AG04449 (cell line): ENCODE measurements at regions not wholly inside any gene's neighbourhood (a gene's known extent, or its start where the extent isn't known, plus 50 kb on each side); places are given as distances from the start of the nearest gene placed in this dataset.
"Not testable (repeated sequence)": the region's sequence is repeated elsewhere in the genome, so short reads cannot be mapped to it uniquely, and the experiment has no call there.

Experiments used
- CTCF ChIA-PET: fragments of 350-600 bp; formaldehyde crosslinking; extraction: SDS; loops from one replicate; lab custom pipeline; 2021; ENCODE audit warnings: antibody characterized with exemption; lab: Yijun Ruan, JAX
- POLR2A ChIA-PET: fragments of 400-600, 350-600 bp; formaldehyde crosslinking; extraction: SDS; loops from one replicate; lab custom pipeline; 2020; ENCODE audit warnings: antibody characterized with exemption, inconsistent platforms; lab: Yijun Ruan, JAX
- DNase-seq: peaks from one replicate; pipeline ENCODE4 v3.0.0-alpha.2; 2010; ENCODE audit warnings: low read depth, low spot score
- H3K4me3 ChIP-seq: 2 replicates; pipeline ENCODE4 v1.5.1; 2011; ENCODE audit warnings: low read depth, mild to moderate bottlenecking, control low read depth, low read length
- TF ChIP-seq, protein P1 (sequence below): IDR thresholded peaks from one replicate; pipeline ENCODE4 v1.5.1; 2011; ENCODE audit warnings: mild to moderate bottlenecking, moderate library complexity, low read length, control low read depth, inconsistent platforms; ENCODE audit not compliant: insufficient read depth; ENCODE audit errors: missing control alignments

DNA sequence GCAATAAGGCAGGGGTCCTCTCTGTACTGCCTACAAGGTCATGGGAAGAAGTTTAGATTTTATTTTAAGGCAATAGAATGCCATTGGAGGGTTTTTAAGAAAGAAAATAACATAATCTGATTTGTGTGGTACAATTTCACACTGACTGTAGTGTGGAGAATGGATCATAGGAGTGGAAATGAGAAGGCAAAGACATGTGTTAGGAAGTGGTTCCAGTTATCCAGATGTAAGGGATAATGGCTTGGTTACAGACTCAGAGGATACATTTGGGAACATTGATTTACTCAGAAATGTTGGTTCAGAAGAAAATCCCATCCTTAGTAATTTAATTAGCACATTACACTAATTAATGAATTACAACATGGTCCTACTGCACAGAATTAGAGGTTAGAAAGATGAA lies 788.2 kb downstream of the SLITRK5 start:
- DNase-seq, result no peak
- POLR2A ChIA-PET, result no interaction called here
- no peak overlapping the region for H3K4me3 ChIP-seq
- CTCF ChIA-PET, result no interaction called here
- TF ChIP-seq, protein P1, sequence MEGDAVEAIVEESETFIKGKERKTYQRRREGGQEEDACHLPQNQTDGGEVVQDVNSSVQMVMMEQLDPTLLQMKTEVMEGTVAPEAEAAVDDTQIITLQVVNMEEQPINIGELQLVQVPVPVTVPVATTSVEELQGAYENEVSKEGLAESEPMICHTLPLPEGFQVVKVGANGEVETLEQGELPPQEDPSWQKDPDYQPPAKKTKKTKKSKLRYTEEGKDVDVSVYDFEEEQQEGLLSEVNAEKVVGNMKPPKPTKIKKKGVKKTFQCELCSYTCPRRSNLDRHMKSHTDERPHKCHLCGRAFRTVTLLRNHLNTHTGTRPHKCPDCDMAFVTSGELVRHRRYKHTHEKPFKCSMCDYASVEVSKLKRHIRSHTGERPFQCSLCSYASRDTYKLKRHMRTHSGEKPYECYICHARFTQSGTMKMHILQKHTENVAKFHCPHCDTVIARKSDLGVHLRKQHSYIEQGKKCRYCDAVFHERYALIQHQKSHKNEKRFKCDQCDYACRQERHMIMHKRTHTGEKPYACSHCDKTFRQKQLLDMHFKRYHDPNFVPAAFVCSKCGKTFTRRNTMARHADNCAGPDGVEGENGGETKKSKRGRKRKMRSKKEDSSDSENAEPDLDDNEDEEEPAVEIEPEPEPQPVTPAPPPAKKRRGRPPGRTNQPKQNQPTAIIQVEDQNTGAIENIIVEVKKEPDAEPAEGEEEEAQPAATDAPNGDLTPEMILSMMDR, result no peak

DNA sequence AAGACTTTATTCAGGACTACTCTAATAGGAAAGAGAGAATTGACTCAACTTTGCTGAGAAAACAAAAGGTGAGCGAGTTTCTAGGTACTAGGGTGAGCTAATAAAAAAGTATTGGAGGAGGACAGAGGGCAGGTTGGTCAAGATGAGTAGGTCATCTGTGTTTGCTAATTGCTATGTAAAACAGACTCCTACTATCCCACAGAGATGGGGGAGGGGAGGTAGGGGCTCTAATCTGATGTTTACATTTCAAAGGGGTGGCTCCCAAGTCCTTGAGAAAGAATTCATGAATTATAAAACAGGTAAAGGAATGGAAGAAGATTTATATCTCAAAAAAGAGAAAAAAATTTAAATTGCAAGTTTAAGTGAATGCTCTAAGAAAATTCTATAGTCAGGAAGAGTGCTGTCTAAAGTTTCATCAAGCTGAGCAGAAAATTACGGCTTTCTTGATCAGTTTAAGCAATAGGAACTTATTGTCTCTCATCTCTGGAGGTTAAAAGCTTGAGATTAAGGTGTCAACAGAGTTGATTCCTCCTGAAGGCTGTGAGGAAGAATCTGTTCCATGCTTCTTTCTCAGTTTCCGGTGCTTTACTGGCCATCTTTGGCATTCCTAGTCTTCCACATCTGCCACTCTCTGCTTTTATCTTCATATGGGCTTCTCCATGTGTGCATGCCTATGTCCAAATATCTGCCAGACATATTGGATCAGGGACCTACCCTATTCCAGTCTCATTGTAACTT lies 790.3 kb downstream of the SLITRK5 start:
- DNase-seq, result no peak
- ChIA-PET POLR2A (no interaction called here), CTCF (no interaction called here)
- no peak overlapping the region for H3K4me3 ChIP-seq
- TF ChIP-seq, protein P1, result no peak

DNA sequence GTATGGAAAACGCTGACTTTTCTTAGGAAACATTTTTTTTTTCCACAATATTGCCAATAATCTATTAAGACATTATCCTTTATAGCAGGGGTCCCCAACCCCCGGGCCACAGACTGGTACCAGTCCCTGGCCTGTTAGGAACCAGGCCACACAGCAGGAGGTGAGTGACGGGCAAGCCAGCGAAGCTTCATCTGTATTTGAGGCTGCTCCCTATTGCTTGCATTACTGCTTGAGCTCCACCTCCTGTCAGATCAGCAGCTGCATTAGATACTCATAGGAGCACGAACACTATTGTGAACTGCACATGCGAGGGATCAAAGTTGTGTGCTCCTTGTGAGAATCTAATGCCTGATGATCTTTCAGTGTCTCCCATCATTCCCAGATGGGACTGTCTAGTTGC lies 793.7 kb downstream of the SLITRK5 start:
- no peak for DNase-seq

DNA sequence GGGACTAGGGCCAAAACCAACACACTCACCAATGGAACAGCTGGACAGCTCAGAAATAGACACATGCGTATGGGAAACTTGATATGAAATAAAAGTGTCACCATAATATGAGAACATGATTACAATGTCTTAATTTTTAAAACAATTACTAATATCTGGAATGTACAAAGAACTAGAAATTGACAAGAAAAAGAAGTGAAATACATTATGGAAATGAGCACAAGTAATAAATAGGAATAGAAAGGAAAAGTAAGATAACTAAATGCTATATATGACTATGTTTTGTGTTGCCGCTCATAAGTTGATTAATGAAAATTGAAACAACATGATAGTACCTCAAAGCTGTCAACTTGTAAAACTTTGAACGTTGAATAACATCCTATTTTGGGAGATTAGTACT lies 801.1 kb downstream of the SLITRK5 start:
- no peak overlapping the region for H3K4me3 ChIP-seq
- DNase-seq, result no peak
- ChIA-PET POLR2A (no interaction called here), CTCF (no interaction called here)
- TF ChIP-seq, protein P1, result no peak

More for the DNA sequence above, 793.7 kb downstream of the SLITRK5 start:
- CTCF ChIA-PET, result no interaction called here
- TF ChIP-seq, protein P1, result no peak
- H3K4me3 ChIP-seq, result no peak overlapping the region
- POLR2A ChIA-PET, result no interaction called here

DNA sequence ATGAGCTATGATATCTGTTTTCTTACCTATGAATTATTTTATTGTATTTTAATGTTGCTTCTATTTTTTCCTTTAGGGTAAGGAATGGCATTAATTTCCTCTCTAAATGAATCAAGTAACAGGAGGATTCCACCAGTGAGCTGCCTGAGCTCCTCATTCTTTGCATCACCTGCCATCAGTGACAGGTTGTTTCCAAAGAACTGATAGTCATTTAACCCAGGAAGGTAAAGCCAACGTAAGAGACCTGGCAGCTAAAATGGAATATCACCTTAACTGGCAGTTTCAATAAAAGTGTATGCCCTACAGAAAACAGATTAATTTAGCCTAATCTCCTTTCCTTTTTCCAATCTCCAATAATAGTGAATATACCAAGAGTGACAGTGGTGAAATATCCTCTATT lies 812.0 kb downstream of the SLITRK5 start:
- POLR2A ChIA-PET, result no interaction called here
- TF ChIP-seq, protein P1, result no peak
- H3K4me3 ChIP-seq, result no peak overlapping the region
- DNase-seq, result no peak
- CTCF ChIA-PET, result no interaction called here

DNA sequence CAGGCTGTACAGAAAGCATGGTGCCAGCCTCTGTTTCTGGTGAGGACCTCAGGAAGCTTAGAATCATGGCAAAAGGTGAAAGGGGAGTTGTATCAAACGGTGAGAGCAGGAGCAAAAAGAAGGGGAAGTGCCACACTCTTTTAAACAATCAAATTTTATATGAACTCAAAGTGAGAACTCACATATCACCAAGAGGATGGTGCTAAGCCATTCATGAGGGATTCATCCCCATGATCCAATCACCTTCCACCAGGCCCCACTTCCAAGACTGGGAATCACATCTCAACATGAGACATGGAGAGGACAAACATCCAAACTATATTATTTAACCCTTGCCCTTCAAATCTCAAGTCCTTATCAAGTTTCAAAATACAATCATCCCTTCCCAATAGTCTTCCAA lies 836.7 kb downstream of the SLITRK5 start:
- TF ChIP-seq, protein P1, result no peak
- ChIA-PET CTCF (no interaction called here), POLR2A (no interaction called here)
- no peak overlapping the region for H3K4me3 ChIP-seq
- no peak for DNase-seq

DNA sequence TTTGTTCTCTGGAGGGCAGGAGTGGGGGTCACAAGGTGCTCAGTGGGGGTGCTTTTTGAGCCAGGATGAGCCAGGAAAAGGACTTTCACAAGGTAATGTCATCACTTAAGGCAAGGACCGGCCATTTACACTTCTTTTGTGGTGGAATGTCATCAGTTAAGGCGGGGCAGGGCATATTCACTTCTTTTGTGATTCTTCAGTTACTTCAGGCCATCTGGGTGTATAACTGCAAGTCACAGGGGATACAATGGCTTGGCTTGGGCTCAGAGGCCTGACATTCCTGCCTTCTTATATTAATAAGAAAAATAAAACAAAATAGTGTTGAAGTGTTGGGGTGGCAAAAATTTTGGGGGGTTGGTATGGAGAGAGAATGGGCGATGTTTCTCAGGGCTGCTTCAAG lies 841.8 kb downstream of the SLITRK5 start:
- H3K4me3 ChIP-seq, CTCF ChIA-PET, POLR2A ChIA-PET, DNase-seq: not testable (repeated sequence)
